ENCODE measurements at regions not wholly inside any gene's neighbourhood (a gene's known extent, or its start where the extent isn't known, plus 50 kb on each side); places are given as distances from the start of the nearest gene placed in this dataset.
A peak's percentile ranks its signal among the peaks of the same experiment; 100 is the strongest.

GRCh38 chr3:31406896-31407295 lies 125.8 kb upstream of the STT3B start:
- H2AFZ ChIP-seq (ENCODE audit: low read depth, low read length) = no peak overlapping the region
- Mint-ChIP-seq H3K4me1 (ENCODE audit: low read depth, unreplicated experiment) (peaks cover 7% of the 10 kb centered on the region), H3K4me3 (ENCODE audit: unreplicated experiment) (no peak overlapping the region), H3K9me3 (ENCODE audit: unreplicated experiment) (no peaks in the 10 kb centered on the region), H3K27ac (ENCODE audit: unreplicated experiment) (no peak overlapping the region), H3K36me3 (ENCODE audit: low read depth, unreplicated experiment) (no peaks in the 10 kb centered on the region), H3K27me3 (ENCODE audit: low read depth, unreplicated experiment) (peaks cover 4% of the 10 kb centered on the region)
- H3K9ac ChIP-seq (ENCODE audit: low read length) = no peak overlapping the region
- no peaks in the 10 kb centered on the region for H3K36me3 ChIP-seq (ENCODE audit: insufficient read depth, low read length)
- TF ChIP-seq, protein P1, sequence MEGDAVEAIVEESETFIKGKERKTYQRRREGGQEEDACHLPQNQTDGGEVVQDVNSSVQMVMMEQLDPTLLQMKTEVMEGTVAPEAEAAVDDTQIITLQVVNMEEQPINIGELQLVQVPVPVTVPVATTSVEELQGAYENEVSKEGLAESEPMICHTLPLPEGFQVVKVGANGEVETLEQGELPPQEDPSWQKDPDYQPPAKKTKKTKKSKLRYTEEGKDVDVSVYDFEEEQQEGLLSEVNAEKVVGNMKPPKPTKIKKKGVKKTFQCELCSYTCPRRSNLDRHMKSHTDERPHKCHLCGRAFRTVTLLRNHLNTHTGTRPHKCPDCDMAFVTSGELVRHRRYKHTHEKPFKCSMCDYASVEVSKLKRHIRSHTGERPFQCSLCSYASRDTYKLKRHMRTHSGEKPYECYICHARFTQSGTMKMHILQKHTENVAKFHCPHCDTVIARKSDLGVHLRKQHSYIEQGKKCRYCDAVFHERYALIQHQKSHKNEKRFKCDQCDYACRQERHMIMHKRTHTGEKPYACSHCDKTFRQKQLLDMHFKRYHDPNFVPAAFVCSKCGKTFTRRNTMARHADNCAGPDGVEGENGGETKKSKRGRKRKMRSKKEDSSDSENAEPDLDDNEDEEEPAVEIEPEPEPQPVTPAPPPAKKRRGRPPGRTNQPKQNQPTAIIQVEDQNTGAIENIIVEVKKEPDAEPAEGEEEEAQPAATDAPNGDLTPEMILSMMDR (IDR thresholded peaks at IDR 0.05; ENCODE audit: insufficient read depth, low read depth, low read length) = no peak
- no peak for TF ChIP-seq EZH2 (IDR thresholded peaks at IDR 0.05; ENCODE audit: insufficient read depth, low read length)
- H3K4me3 ChIP-seq (ENCODE audit: insufficient read depth, low read depth, low read length) = no peak overlapping the region
- H4K20me1 ChIP-seq (ENCODE audit: insufficient read depth, low read length) = no peaks in the 10 kb centered on the region
- FAIRE-seq (no peak), DNase-seq (ENCODE audit: low read depth) (no peak)
- peaks cover 3% of the 10 kb centered on the region for H3K4me1 ChIP-seq (ENCODE audit: insufficient read depth, low read length)
- no peaks in the 10 kb centered on the region for H3K79me2 ChIP-seq (ENCODE audit: insufficient read depth, low read length)
- no peaks in the 10 kb centered on the region for H3K27me3 ChIP-seq (ENCODE audit: insufficient read depth, low read length)
- no peaks in the 10 kb centered on the region for H3K9me3 ChIP-seq (ENCODE audit: insufficient read depth, low read depth, low read length)
- H3K4me2 ChIP-seq (ENCODE audit: low read length) = no peak overlapping the region
- H3K27ac ChIP-seq (ENCODE audit: low read depth, low read length) = no peak overlapping the region

DNA sequence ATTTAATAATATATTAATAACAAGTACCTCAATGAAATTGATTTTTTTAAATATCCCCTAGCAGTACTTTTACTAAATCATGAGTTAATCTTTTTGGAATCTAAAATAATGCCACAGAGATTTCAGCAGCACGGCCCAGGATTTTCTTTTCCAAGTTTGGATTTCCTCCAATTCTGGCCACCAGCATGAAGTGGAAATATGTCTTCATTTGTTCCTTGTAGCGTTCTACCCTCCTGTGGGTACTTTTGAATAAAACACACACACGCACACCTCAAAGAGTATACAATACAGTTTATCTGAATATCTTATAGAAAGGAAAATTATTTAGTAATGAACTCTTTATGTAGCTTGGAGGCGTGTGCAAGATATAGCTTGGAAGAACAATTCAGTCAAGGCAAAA lies 125.1 kb upstream of the STT3B start:
- TF ChIP-seq, protein P1 (IDR thresholded peaks at IDR 0.05; ENCODE audit: insufficient read depth, low read depth, low read length) = no peak
- no peak for TF ChIP-seq EZH2 (IDR thresholded peaks at IDR 0.05; ENCODE audit: insufficient read depth, low read length)
- Histone ChIP-seq H3K36me3 (ENCODE audit: insufficient read depth, low read length) (no peaks in the 10 kb centered on the region), H2AFZ (ENCODE audit: low read depth, low read length) (no peak overlapping the region), H3K4me3 (ENCODE audit: insufficient read depth, low read depth, low read length) (no peak overlapping the region), H3K4me1 (ENCODE audit: insufficient read depth, low read length) (peaks cover 3% of the 10 kb centered on the region), H3K4me2 (ENCODE audit: low read length) (no peak overlapping the region), H3K9me3 (ENCODE audit: insufficient read depth, low read depth, low read length) (no peaks in the 10 kb centered on the region), H3K9ac (ENCODE audit: low read length) (no peak overlapping the region), H3K27me3 (ENCODE audit: insufficient read depth, low read length) (no peaks in the 10 kb centered on the region), H3K79me2 (ENCODE audit: insufficient read depth, low read length) (no peaks in the 10 kb centered on the region), H4K20me1 (ENCODE audit: insufficient read depth, low read length) (no peaks in the 10 kb centered on the region), H3K27ac (ENCODE audit: low read depth, low read length) (no peak overlapping the region)
- Mint-ChIP-seq H3K9me3 (ENCODE audit: unreplicated experiment) (no peaks in the 10 kb centered on the region), H3K4me3 (ENCODE audit: unreplicated experiment) (no peak overlapping the region), H3K27ac (ENCODE audit: unreplicated experiment) (no peak overlapping the region), H3K27me3 (ENCODE audit: low read depth, unreplicated experiment) (peaks cover 4% of the 10 kb centered on the region), H3K36me3 (ENCODE audit: low read depth, unreplicated experiment) (no peaks in the 10 kb centered on the region), H3K4me1 (ENCODE audit: low read depth, unreplicated experiment) (peaks cover 7% of the 10 kb centered on the region)
- DNase-seq (ENCODE audit: low read depth) (peak; percentile 57), FAIRE-seq (no peak)

- H3K36me3 ChIP-seq (ENCODE audit: insufficient read depth, low read length) = no peaks in the 10 kb centered on the region
- no peak overlapping the region for H3K4me3 ChIP-seq (ENCODE audit: insufficient read depth, low read depth, low read length)
- no peak overlapping the region for H3K27ac ChIP-seq (ENCODE audit: low read depth, low read length)
- no peaks in the 10 kb centered on the region for H3K79me2 ChIP-seq (ENCODE audit: insufficient read depth, low read length)
- no peaks in the 10 kb centered on the region for H3K9me3 ChIP-seq (ENCODE audit: insufficient read depth, low read depth, low read length)
- H3K4me3 Mint-ChIP-seq (ENCODE audit: unreplicated experiment) = no peak overlapping the region
- no peak overlapping the region for H3K4me2 ChIP-seq (ENCODE audit: low read length)
- H3K4me1 Mint-ChIP-seq (ENCODE audit: low read depth, unreplicated experiment) = peaks cover 12% of the 10 kb centered on the region
- no peak overlapping the region for H3K9ac ChIP-seq (ENCODE audit: low read length)
- FAIRE-seq = no peak
- no peaks in the 10 kb centered on the region for H4K20me1 ChIP-seq (ENCODE audit: insufficient read depth, low read length)
- H2AFZ ChIP-seq (ENCODE audit: low read depth, low read length) = no peak overlapping the region
- TF ChIP-seq EZH2 (IDR thresholded peaks at IDR 0.05; ENCODE audit: insufficient read depth, low read length) = no peak
- TF ChIP-seq, protein P1 (IDR thresholded peaks at IDR 0.05; ENCODE audit: insufficient read depth, low read depth, low read length) = no peak
- no peak overlapping the region for H3K27ac Mint-ChIP-seq (ENCODE audit: unreplicated experiment)
- H3K4me1 ChIP-seq (ENCODE audit: insufficient read depth, low read length) = peaks cover 3% of the 10 kb centered on the region
- no peak for DNase-seq (ENCODE audit: low read depth)
- H3K9me3 Mint-ChIP-seq (ENCODE audit: unreplicated experiment) = no peaks in the 10 kb centered on the region
- H3K27me3 ChIP-seq (ENCODE audit: insufficient read depth, low read length) = no peaks in the 10 kb centered on the region
- no peaks in the 10 kb centered on the region for H3K36me3 Mint-ChIP-seq (ENCODE audit: low read depth, unreplicated experiment)
- peaks cover 4% of the 10 kb centered on the region for H3K27me3 Mint-ChIP-seq (ENCODE audit: low read depth, unreplicated experiment)
Observed at GRCh38 chr3:31408720-31409119, 124.0 kb upstream of the STT3B start.
